Upper lobe of left lung (tissue), 4 donors: ENCODE measurements at regions not wholly inside any gene's neighbourhood (a gene's known extent, or its start where the extent isn't known, plus 50 kb on each side); places are given as distances from the start of the nearest gene placed in this dataset.

Experiments
- POLR2A ChIP-seq, 4 donors: fragments of 450-650 bp; IDR thresholded peaks; one replicate each; pipeline ENCODE4 v1.5.1; 2016 to 2017; ENCODE audit warnings: antibody characterized with exemption in 4 of 4, mild to moderate bottlenecking in 2 of 4
- POLR2AphosphoS5 ChIP-seq, 2 donors: sonication (generic); formaldehyde crosslinking; IDR thresholded peaks; one replicate each; pipeline ENCODE4 v1.5.1; 2017; ENCODE audit warnings: antibody characterized with exemption in 2 of 2

- no peak for TF ChIP-seq POLR2AphosphoS5 (IDR thresholded peaks at IDR 0.05)
- TF ChIP-seq POLR2A (IDR thresholded peaks at IDR 0.05) = no peak
Measured at GRCh38 chr13:60924856-60925255, 490.8 kb downstream of the PCDH20 start.
